GM21515 (cell line): ENCODE measurements at regions not wholly inside any gene's neighbourhood (a gene's known extent, or its start where the extent isn't known, plus 50 kb on each side); places are given as distances from the start of the nearest gene placed in this dataset.
"Not testable (repeated sequence)": the region's sequence is repeated elsewhere in the genome, so short reads cannot be mapped to it uniquely, and the experiment has no call there.

Experiments
- ATAC-seq: cut with Tn5 transposase; IDR thresholded peaks from one replicate; pipeline ENCODE4 v1.9.1; 2021; ENCODE audit not compliant: unreplicated experiment

DNA sequence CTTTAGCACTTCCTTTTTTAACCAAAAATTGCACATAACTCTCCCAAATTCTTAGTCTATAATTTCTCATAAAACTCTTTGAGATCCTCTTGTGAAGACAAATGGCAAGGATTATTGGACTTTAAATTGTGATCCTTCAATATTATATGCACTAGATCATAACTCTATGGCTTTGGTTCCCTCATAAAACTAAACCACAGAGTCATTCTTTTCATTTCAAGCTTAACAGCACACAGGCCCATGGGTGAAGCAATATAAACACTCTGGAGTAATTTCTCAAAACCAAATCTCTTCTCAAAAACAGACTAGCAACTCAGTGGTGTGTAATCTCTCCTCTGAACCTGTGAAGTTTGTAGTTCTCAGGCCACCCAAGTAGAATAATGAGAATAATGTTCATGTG is 171.0 kb upstream of the NECTIN3 start:
- no peak for ATAC-seq

DNA sequence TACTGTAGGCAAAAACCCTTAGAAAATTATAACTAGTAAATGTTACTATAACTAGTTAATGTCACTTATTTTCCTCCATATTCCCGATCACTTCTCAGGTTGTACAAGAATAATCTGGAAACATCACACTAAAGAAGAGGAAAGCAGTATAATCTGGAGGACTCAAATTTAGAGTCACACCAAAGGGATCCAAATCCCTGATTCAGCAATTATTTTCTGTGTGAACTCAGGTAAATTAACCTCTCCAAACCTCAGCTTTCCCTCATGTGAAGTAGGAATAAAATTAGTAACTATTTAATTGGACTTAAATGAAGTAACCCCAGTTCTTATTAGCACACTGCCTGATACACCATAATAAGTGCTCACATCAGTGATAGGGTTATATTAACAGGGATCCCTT is 170.1 kb upstream of the NECTIN3 start:
- no peak for ATAC-seq

DNA sequence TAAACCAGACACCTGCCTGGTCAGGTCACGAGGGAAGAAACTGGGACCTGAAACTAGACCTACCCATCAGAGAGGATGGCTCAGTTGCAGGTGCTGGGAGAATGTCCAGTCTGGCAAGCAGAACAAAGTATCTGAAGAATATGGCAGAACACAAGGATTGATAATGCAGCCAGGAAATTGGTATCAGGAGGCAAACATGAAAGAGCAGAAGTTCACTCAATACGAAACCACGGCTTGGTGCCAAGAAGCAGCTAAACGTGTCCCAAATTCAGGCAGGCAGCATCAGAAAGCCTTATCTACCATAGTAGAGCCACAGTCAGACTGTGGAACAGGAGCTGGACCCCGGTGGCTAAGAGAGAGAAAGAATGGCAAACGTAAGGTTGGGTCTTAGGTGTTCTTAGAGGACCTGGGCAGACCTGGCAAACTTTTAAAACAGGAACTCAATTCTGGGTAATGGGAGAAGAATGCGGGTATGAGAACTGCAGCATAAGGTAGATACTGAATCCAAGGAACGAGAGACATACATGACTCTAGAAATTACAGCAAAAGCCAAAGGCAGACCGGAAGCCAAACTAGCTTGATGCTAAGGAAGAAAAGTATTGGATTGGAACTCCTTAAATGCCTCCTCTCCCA is 169.0 kb upstream of the NECTIN3 start:
- ATAC-seq: no peak

DNA sequence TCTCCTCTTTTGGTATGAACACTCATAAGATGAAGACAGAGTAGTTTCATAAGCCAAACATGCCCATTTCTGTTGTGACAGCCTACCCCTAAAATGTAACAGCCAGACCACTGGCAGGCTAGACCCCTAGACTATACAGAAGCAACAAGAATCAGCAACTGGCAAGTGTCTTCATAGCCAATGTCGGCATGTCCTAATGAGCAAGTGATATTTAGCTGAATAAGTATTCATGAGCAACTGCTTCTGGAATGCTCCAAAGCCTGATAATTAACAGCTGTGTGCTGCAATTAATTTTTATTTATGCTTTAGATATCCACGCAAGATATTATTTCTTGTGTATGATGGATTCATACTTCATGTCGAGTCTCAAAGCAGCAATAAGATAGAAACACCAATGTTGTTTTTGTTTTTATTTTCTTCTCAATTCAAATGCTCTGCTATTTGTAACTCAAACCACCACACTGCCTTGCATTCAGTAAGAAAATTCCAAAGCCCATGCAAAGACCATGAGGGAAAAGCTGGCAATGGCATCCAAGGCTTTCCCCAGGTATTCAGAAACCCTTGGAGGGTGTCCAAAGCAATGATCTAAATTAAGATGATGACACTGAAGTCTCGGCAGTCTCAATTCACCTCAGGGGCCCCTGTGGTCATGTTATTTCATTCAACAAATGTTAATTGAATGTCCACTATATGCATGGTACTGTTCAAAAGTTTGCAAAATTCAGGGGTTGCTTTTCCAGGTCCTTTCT is 167.7 kb upstream of the NECTIN3 start:
- no peak for ATAC-seq

DNA sequence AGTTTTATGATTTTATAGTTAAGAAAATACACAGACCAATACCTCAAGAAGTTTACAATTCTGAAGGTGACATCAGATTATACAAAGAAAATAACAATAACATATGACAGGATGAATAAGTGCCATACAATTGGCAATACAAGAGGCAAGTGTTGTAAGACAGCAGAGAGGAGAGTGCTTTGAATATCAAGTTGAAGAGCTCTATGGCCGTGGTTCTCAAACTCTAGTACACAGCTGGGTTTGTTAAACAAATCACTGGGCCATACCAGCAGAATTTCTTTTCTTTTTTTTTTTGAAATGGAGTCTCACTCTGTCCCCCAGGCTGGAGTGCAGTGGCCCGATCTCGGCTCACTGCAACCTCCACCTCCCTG is 167.1 kb upstream of the NECTIN3 start:
- ATAC-seq: no peak

DNA sequence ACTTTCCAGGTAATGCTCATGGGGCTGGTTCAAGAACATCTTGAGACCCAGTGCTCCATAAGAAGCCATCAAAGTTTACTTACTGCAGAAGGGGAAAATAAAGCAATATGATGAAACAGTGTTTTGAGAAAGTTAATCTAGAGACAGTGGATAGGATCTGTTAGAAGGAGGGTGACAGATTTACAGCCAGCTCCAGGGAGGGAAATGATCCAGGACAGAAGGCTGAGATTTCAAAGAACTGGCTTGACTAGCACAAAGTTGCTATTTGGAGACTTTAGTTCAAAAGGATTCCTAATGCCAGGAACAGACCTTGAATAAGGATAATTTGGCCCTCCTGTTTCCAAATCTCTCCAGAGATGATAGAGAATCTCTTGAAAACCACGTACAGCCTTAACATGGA is 166.5 kb upstream of the NECTIN3 start:
- ATAC-seq: no peak

DNA sequence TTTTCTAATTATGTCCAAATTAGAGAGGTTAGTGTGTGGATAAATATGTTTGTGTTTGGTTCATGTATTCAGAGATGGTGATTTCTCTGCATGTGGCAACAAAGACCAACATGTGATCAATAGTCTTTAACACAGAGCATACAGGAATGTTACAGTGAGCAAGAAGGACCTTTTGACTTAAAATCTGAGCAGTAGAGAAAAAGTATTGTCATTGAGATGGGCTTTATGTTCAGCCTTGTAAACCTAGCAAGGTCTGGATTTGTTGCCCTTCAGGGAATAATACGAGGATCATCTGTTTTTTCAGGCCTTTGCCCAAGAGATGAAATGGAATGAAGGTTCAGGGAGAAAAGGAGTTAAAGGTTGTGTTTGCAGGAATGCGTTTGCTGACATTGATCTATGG is 161.8 kb upstream of the NECTIN3 start:
- ATAC-seq: no peak

DNA sequence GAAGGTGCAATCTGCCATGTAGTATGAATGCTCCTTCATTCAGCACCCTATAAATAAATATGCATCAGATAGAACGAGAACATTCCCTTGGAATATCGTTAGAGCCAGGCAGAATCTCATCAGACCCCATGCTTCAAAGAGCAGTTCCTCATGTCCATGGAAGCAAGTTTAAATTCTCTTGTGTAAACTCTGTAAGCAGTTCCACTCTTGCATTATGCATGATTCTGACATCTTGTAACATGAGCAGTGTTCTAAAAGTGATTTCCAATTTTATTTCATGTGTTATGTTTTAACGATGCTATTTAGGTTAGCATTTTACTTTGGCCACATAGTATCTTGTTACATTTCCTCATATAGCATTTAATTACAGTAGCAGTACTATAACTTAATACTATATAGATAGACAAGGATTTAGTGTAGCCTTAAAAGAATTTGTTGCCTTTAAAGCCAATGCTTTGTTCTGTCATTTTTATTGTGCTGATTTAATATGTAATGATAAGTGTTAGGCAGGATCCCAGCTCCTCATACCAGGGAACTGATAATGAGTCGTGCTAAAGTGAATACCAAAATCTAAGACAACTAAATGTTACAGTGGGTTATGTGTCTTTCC is 161.2 kb upstream of the NECTIN3 start:
- ATAC-seq: no peak

DNA sequence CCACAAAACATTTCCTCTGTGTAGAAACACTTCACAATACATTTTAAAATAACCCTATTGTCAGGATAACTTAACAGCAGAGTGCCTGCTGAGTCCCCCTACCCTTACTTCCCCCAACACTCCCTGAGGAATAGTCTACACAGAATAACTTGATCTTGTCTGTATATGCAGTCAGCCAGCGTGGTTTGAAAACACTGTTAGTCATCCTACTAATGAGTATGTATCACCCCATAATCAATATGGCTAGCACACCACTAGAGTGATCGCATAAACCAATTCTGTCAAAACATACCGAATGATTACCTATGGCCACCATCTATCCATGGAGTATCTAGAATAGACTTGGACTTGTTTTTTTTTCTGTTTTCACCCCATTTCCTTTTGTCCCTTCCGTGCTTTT is 152.7 kb upstream of the NECTIN3 start:
- ATAC-seq: no peak

DNA sequence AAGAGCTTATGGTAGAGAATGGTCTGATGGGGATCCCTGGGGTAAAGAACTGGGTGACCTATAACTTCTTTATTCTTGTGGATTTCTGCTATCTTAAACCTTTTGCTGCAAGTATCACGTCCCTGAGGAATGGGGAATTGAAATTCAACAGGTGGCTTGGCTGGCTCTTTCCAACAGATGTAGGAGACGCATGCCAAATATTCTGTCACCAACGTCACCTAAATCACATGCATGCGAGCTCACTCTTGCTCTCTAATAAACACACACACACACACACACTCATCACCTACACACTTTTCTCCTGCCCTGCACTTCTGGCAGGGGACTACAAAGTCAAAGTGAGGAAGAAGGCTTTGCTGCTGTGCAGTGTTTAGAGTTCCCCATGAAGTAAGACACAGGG is 145.8 kb upstream of the NECTIN3 start:
- ATAC-seq: no peak

DNA sequence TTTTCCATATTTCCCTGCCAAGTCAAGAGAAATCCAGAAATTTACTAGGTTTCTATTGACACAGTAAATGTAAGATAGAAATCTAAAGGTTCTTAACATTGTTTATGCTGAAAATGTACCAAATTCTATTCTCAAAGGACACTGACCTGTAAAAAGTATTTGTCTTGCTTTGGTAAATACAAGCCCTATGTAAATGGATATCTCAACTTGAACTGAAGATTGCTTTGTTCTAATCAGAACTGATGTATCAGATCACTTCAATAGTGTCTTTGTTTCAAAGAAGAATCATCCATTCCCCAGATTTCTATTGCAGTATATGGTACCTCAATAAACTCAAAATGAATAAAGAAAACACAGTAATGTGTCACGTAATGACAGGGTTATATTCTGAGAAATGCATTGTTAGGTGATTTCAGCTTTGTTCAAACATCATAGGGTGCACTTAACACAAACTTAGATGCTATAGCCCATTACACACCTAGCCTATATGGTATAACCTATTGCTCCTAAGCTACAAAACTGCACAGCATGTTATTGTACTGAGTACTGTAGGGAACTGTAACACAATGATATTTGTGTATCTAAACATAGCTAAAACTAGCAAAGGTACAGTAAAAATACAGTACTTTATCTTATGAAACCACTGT is 143.5 kb upstream of the NECTIN3 start:
- no peak for ATAC-seq

DNA sequence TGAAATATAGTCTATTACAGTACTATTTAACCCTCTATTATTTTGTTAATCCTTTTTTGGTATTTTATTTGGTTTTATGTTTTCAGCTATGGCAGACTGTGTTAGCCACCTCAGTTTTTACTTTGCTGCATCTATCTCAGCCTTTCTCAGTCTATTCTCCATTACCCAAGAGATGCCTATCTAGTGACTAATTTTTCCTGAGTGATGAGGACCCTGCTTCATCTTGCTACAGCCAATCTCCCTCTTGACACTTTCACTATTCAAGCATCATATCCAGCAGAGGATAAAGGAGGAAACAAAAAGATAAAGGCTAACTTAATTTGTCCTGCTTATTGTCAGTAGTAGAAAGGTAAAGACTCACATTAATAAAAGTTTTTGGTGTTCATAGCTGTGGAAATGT is 141.8 kb upstream of the NECTIN3 start:
- no peak for ATAC-seq

DNA sequence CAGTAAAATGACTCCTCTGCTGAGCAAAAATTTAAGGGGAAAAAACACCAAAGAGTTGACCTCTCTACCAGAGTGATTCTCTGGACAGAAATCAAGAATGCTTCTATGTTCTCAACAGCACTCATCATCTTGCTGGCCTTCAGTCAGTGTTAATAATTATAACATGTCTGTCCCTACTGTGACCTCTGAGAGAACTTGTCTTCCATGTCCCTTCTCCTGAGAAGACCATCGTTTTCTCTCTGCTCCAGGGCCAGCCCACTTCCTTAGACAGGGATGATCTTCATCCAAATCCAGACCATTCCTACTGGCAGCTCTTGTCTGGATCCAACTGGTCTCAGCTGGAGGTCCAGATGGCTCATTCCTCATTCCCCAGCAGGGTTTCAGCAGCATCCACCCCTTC is 139.0 kb upstream of the NECTIN3 start:
- no peak for ATAC-seq

DNA sequence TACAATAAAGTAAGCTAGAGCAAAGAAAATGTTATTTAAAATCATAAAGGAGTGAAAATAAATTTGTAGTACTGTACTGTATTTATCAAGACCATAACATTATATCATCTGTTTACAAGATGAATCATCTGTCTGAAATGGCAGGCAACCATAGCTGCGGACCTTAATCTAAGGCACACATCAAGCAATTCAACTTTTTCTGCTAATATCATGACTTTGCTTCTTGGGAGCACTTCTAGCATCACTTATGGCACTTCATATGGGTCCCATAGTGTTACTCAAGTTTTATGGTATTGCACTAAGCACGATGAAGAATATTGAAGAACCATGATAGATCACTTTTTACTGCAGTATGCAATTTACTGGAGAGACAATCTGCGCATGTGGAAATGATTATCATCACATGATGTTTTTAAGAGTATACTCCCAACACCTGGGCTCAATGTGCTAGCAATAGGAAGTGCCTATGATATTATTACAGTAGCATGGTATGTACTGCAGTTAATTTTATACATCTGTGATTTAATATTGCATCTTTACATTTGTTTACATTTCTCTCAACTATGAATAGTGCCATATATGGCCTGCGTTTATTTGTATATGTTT is 137.7 kb upstream of the NECTIN3 start:
- no peak for ATAC-seq

DNA sequence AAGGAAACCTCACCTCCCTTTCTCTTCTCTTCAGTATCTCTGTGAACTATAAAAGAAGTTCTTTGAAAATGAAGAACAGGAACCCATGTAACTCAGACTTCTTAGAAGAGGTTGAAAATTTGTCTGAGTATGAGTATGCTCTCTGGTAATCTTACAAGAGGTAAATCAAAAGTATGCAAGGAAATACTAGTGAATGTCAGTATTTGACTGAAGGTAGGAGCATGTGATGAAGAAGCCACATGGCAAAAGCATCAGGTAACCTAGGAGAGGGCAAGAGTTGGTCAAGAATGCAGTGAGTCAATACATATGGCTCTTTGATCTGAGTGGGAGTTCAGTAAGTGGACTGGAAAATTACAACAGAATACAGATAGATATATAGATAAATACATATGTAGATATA is 133.0 kb upstream of the NECTIN3 start:
- no peak for ATAC-seq

DNA sequence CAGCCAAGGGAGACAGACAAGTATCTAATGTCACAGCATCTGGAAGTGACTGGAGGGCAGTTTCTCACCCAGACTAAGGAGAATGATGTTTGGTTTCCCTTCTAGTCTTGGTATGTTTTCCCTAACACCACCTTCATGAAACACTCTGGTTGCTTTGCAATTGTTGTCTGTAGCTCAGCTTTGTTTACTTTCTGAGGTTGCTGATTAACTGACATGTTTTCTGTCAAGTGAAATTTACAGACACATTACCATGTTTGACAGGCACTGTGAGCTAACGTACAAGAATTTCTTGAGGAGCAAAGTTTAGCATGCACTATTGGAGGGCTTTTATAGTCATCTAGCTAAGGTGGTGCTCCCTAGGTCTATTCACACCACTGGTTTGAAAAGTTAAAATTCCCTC is 131.6 kb upstream of the NECTIN3 start:
- no peak for ATAC-seq

DNA sequence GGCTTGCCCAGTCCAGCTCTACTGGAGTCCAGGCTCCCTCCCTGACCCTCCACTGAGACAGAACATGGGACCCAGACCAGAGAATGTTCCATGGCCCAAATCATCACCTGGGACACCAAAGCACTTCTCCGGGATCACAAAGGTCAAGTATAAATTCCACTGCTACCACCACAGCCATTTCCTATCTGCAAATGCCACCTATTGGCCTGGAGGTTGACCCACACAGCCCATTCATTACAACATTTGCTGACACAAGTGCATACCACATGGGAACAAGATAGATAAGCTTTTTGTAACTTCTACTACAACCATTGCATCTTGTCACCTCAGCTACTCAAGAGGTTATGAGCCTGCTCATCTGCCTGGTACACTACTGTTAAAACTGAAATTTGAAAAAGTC is 126.8 kb upstream of the NECTIN3 start:
- ATAC-seq: no peak

DNA sequence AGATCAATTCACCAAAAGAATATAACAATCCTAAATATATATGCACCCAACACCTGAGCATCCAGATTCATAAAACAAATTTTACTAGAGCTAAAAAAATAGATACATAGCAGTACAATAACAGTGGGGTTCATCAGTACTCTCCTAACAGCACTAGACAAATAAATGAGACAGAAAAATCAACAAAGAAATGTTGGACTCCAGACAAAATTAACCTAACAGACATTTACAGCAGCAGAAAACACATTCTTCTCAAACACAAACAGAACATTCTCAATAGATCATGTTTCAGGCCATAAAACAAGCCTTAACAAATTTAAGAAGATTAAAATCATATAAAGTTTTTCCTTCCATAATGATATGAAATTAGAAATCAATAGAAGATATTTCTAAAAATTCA is 124.8 kb upstream of the NECTIN3 start:
- ATAC-seq: no peak

DNA sequence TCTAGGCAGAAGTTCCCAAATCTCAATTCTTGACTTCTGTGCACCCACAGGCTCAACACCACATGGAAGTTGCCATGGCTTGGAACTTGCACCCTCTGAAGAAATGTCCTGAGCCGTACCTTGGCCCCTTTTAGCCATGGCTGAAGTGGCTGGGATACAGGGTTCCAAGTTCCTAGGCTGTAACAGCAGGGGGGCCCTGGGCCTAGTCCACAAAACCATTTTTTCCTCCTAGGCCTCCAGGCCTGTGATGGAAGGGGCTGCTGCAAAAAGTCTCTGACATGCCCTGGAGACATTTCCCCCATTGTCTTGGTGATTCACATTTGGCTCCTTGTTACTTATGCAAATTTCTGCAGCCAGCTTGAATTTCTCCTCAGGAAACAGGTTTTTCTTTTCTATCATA is 122.4 kb upstream of the NECTIN3 start:
- not testable (repeated sequence) for ATAC-seq

DNA sequence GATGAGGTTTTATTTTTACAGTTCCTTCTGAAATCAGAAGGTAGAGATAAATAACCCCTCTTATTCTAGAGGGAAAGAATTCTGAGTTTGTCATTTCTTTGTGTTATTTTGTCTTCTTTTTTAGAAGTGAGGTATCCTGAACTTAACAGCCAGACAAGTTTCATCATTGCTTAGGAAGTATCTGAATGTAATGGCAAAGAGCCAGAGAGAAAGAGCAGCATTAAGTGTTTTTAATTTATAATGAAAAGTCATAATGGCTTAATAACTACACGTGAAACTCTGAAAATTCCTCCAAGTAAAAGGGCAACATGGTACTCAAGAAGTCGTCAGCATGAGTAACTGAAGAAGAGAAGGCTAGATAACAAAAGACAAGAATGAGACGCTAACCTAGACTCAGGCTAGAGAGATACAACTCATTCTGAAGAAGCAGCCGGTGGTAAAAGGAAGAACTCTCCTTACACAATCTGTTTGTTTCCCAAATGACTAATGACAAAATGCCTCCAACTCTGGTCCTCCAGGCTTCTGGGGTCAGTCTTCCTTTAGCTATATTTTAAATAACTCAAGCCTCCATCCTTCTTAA is 116.2 kb upstream of the NECTIN3 start:
- ATAC-seq: no peak

DNA sequence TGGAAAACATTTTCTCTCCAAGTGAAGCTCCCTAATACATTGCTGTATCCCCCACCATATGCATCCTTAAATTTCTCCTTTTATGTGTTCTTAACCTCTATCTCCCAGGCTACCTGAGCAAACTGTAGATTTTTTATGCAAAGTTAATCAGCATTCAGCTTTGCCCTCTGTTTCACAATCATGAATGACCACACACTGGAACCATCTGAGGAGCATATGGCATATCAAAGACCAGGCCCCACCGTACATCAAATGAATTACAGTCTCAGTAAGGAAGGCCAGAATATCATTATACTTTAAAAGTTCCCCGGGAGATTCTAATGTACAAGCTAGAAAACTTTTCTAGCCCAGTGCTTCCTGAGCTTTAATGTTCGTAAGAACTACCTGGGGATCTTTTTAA is 115.5 kb upstream of the NECTIN3 start:
- no peak for ATAC-seq
